OCI-LY7 (cell line): ENCODE measurements at regions not wholly inside any gene's neighbourhood (a gene's known extent, or its start where the extent isn't known, plus 50 kb on each side); places are given as distances from the start of the nearest gene placed in this dataset.

Experiments
- BruUV-seq: library from RNA; stranded (reverse); fragments of 400-500 nt; replicated peaks from 2 replicates; lab custom pipeline; 2021; lab: Mats Ljungman, UMichigan
- CTCF ChIA-PET: fragments of 300-600 bp; sonication (Branson Sonifier 250); formaldehyde crosslinking; loops from one replicate; lab custom pipeline; 2022; ENCODE audit warnings: antibody characterized with exemption; ENCODE audit not compliant: unreplicated experiment; lab: Charles Lee
- POLR2A ChIA-PET: fragments of 300-600 bp; sonication (Branson Sonifier 250); formaldehyde crosslinking; loops from one replicate; lab custom pipeline; 2022; ENCODE audit warnings: antibody characterized with exemption; lab: Charles Lee
- DNase-seq: peaks from one replicate; pipeline ENCODE4 v3.0.0-alpha.2; 2015; ENCODE audit warnings: low spot score
- H2AFZ ChIP-seq: fragments of 200-600 bp; sonication (generic), shearing (Covaris generic); 2 replicates; pipeline ENCODE4 v1.6.1; 2014; ENCODE audit warnings: mild to moderate bottlenecking, antibody characterized with exemption, low read length, moderate library complexity
- H3K27ac ChIP-seq: fragments of 200-600 bp; sonication (generic); 2 replicates; pipeline ENCODE4 v1.5.1; 2014; ENCODE audit warnings: mixed run types, low read depth, mild to moderate bottlenecking, moderate library complexity, low read length, inconsistent platforms; ENCODE audit not compliant: poor library complexity, severe bottlenecking
- H3K36me3 ChIP-seq: fragments of 200-600 bp; sonication (generic); 2 replicates; pipeline ENCODE4 v1.6.1; 2014; ENCODE audit warnings: mild to moderate bottlenecking, antibody characterized with exemption, low read length, moderate library complexity, mixed read lengths; ENCODE audit not compliant: insufficient read depth
- H3K4me1 ChIP-seq: fragments of 200-600 bp; sonication (generic); 2 replicates; pipeline ENCODE4 v1.5.1; 2014; ENCODE audit warnings: mild to moderate bottlenecking, low read length; ENCODE audit not compliant: insufficient read depth, poor library complexity, severe bottlenecking
- H3K4me2 ChIP-seq: fragments of 200-600 bp; sonication (generic); 2 replicates; pipeline ENCODE4 v1.6.1; 2014; ENCODE audit warnings: mild to moderate bottlenecking, low read length
- H3K4me3 ChIP-seq: fragments of 200-600 bp; sonication (generic); 2 replicates; pipeline ENCODE4 v1.5.1; 2014; ENCODE audit warnings: mild to moderate bottlenecking, low read depth, low read length; ENCODE audit not compliant: poor library complexity, severe bottlenecking
- H3K79me2 ChIP-seq: fragments of 200-600 bp; sonication (generic); 2 replicates; pipeline ENCODE4 v1.6.1; 2016; ENCODE audit warnings: low read depth, mild to moderate bottlenecking, low read length, moderate library complexity, mixed read lengths; ENCODE audit not compliant: insufficient read depth
- H3K9me2 ChIP-seq: fragments of 200-600 bp; sonication (generic); 2 replicates; pipeline ENCODE4 v1.6.1; 2016; ENCODE audit warnings: mild to moderate bottlenecking, low read length, mixed read lengths; ENCODE audit not compliant: insufficient read depth
- H3K9me3 ChIP-seq: fragments of 200-600 bp; sonication (generic); 2 replicates; pipeline ENCODE4 v1.6.1; 2014; ENCODE audit warnings: mild to moderate bottlenecking, mixed run types, low read length, mixed read lengths
- H4K20me1 ChIP-seq: fragments of 200-600 bp; sonication (generic); 2 replicates; pipeline ENCODE4 v1.6.1; 2014; ENCODE audit warnings: mild to moderate bottlenecking, antibody characterized with exemption, low read length, moderate library complexity, mixed read lengths; ENCODE audit not compliant: insufficient read depth
- EZH2phosphoT487 ChIP-seq: fragments of 200-600 bp; sonication (generic); IDR thresholded peaks from 2 replicates; pipeline ENCODE4 v1.6.1; 2018; ENCODE audit warnings: low read depth, borderline replicate concordance, mild to moderate bottlenecking, mixed run types, antibody characterized with exemption, low read length, moderate library complexity, mixed read lengths
- intact Hi-C: fragments of 100-400 bp; cut with micrococcal nuclease; formaldehyde crosslinking; loops from one replicate; pipeline ENCODE4 v1.10.0; 2022; ENCODE audit not compliant: unreplicated experiment
- TF ChIP-seq, protein P1 (sequence below): fragments of 200-600 bp; sonication (generic); conservative IDR thresholded peaks from 2 replicates; pipeline ENCODE4 v1.5.1; 2014; ENCODE audit warnings: mild to moderate bottlenecking, antibody characterized with exemption, low read length, moderate library complexity, mixed read lengths

DNA sequence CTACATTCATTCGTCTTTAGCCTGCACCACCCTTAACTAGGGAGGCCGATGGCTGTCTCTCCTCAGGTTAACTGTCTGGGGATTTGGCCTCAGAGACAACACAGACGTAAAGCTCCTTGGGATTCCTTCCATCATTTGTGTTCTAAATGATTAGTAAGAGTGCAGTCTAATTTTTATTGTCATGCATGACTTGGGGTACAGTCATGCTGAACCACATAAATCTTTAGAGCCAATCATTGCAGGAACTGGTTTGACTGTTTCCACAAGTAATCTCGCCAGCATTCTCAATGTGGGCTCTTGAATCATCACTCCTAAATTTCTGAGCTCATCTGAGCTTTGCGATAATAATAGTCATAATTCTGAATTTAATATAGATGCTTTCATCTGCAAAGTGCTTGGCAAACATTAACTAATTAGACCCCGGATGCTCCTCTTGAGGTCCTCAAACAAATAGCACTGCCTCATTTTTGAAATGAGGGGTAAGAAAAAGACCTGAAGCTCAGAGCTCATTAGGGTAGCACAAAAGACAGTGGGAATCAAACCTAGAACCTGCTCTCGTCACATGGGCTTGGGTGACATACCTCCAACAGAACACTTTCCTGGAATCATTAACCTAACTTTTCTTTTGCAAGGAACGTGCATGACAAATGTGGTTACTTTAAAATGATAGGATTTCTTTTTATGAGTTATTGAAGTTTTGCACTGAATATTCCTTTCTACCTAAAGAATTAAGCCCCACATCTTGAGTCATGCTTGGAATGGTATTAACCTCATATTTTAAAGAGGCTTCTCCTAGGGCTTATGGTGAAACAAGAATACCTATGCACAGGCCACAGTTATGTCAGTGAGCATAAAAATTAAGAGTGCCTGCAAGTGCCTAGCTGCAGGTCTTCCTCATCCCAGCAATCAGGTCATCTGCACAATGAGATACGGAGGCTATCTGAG, 118.9 kb upstream of the NRP1 start:
- H3K4me2 ChIP-seq, result no peak overlapping the region
- CTCF ChIA-PET, result no interaction called here
- no TSS peak for BruUV-seq

DNA sequence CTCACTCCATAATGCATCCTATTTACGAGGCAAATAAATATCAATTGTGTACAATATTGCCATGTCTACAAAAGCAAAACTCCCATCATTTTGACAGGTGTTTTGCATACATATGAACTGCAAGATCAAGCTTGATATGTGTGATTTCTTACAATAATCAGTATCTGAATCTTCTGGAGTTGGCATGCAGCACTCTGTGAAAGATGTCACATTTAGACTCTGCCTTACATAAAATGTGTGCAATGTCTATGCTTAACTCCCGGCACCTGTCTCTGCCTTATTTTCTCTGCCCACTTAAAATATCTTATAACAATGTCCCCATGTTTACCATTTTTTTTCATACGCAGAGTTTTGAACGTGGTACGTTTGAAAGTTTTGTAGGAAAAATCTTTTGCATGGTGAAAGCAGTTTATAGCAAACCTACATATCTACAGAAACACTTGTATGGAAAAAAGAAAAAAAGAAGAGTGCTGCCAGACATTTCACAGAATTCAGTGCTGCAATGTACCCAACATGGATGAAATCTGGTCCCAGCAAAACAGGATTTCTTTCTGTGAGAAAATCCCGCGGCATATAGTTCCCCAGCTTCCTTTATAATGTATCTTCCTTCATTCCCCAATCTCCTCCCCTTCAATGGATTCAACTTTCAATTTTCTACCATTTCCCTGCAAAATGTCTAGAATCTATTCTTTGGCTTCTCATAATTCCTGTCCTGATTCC, 114.1 kb upstream of the NRP1 start:
- no peak overlapping the region for H3K4me3 ChIP-seq
- H3K9me2 ChIP-seq, result 0 out of 2 replicates have a peak, but pooled peaks cover 5% of the 10 kb centered on the region
- no peak for TF ChIP-seq EZH2phosphoT487
- TF ChIP-seq, protein P1, sequence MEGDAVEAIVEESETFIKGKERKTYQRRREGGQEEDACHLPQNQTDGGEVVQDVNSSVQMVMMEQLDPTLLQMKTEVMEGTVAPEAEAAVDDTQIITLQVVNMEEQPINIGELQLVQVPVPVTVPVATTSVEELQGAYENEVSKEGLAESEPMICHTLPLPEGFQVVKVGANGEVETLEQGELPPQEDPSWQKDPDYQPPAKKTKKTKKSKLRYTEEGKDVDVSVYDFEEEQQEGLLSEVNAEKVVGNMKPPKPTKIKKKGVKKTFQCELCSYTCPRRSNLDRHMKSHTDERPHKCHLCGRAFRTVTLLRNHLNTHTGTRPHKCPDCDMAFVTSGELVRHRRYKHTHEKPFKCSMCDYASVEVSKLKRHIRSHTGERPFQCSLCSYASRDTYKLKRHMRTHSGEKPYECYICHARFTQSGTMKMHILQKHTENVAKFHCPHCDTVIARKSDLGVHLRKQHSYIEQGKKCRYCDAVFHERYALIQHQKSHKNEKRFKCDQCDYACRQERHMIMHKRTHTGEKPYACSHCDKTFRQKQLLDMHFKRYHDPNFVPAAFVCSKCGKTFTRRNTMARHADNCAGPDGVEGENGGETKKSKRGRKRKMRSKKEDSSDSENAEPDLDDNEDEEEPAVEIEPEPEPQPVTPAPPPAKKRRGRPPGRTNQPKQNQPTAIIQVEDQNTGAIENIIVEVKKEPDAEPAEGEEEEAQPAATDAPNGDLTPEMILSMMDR, result no peak
- BruUV-seq, result no TSS peak
- H3K9me3 ChIP-seq, result no peaks in the 10 kb centered on the region
- H3K4me2 ChIP-seq, result no peak overlapping the region
- no peaks in the 10 kb centered on the region for H3K79me2 ChIP-seq
- ChIA-PET POLR2A (no interaction called here), CTCF (no interaction called here)
- no peaks in the 10 kb centered on the region for H3K36me3 ChIP-seq
- no peak overlapping the region for H2AFZ ChIP-seq
- intact Hi-C loops, result no loop called here
- H4K20me1 ChIP-seq, result no peaks in the 10 kb centered on the region
- no peaks in the 10 kb centered on the region for H3K4me1 ChIP-seq
- no peak overlapping the region for H3K27ac ChIP-seq
- DNase-seq, result no peak

More for the DNA sequence above, 118.9 kb upstream of the NRP1 start:
- TF ChIP-seq, protein P1, result no peak
- no peak for TF ChIP-seq EZH2phosphoT487
- Histone ChIP-seq H3K36me3 (no peaks in the 10 kb centered on the region), H3K4me3 (no peak overlapping the region), H3K79me2 (no peaks in the 10 kb centered on the region), H3K9me2 (no peaks in the 10 kb centered on the region), H3K27ac (no peak overlapping the region), H4K20me1 (no peaks in the 10 kb centered on the region), H3K9me3 (no peaks in the 10 kb centered on the region), H3K4me1 (no peaks in the 10 kb centered on the region), H2AFZ (no peak overlapping the region)
- POLR2A ChIA-PET, result interaction anchor here (0.6 to 1.6 kb wide), 3 partner anchors 18 to 80 kb away, joined by 3 read pairs; no protein-coding TSS in a partner anchor
- intact Hi-C loops, result no loop called here
- DNase-seq, result no peak
